ENCODE measurements at regions not wholly inside any gene's neighbourhood (a gene's known extent, or its start where the extent isn't known, plus 50 kb on each side); places are given as distances from the start of the nearest gene placed in this dataset.
"Not testable (repeated sequence)": the region's sequence is repeated elsewhere in the genome, so short reads cannot be mapped to it uniquely, and the experiment has no call there.

DNA sequence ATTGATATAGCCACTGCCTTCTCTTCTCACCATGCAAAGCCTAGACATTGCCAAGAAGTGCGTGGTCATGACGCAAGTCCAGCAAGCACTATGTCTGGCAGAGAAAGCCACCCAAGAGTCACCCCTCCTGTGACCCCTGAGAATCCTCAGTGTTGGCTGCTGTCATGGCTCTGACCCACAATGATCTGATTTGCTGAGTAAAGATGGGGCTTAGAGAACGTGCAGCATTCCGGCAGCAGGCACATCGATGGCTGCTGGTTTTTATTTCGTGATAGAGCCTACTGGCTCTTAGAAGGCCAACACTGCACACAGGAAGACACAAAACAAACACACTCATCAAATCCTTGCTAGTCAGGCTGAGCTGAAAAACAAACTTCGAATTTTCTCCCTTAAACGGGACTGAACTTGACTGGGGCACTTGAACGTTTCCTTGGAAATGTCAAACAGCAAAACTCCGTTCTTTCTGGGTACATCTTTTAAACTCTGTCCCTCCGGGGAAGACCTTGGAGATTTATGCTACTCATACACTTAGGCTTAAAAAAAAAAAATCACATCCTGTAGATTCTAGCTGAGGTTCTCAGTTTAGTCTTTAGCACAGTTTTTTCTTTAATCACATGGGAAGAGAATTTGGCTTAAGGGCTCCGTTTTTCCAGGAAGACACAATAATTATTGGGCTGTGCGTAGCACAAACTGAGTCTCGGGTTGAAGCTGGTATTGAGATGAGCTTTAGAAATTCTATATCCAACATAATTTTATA, 88.2 kb upstream of the BASP1 start:
- 51 to 64% methylated on average over 14 of the region's 14 CpGs for WGBS, 2 donors
- peaks cover 0 to 20% (median 4%) of the 10 kb centered on the region in 9 donors for H3K4me1 ChIP-seq
- no peak for DNase-seq
- H3K27ac ChIP-seq: peak overlapping the region in 1 of 10 donors; percentile 31
- H3K36me3 ChIP-seq: no peaks in the 10 kb centered on the region
- H3K27me3 ChIP-seq: peaks cover 0 to 12% (median 0%) of the 10 kb centered on the region in 7 donors
- H3K4me3 ChIP-seq: no peak overlapping the region
- TF ChIP-seq CTCF (IDR thresholded peaks at IDR 0.05): no peak
- intact Hi-C loops (cut with DNase I): loop anchor here in 2 of 10 donors (5.0 to 10.0 kb wide), 2 partner anchors 192 to 194 kb away; partner anchors contain the start of gene MYO10 (in 2 of the 2)
- peak in 2 of 8 donors; percentile 16 to 22 for ATAC-seq
- no peaks in the 10 kb centered on the region for H3K9me3 ChIP-seq

DNA sequence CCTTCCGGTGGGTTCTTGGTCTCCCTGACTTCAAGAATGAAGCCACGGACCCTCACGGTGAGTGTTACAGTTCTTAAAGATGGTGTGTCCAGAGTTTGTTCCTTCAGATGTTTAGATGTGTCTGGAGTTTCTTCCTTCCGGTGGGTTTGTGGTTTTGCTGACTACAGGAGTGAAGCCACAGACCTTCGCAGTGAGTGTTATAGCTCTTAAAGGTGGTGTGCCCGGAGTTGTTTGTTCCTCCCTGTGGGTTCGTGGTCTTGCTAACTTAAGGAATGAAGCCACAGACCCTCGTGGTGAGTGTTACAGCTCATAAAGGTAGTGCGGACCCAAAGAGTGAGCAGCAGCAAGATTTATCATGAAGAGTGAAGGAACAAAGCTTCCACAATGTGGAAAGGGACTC, 87.1 kb upstream of the BASP1 start:
- peaks cover 0 to 20% (median 0%) of the 10 kb centered on the region in 9 donors for H3K4me1 ChIP-seq
- not testable (repeated sequence) for H3K36me3 ChIP-seq, H3K27ac ChIP-seq, DNase-seq, ATAC-seq, H3K9me3 ChIP-seq, H3K4me3 ChIP-seq
- intact Hi-C loops (cut with DNase I): loop anchor here (5.0 to 10.0 kb wide), 10 partner anchors 53 to 646 kb away; partner anchors contain the start of gene MYO10 (in 4 of the 10)
- H3K27me3 ChIP-seq: peaks cover 0 to 12% (median 0%) of the 10 kb centered on the region in 7 donors
- 84 to 87% methylated on average over 9 of the region's 9 CpGs for WGBS, 2 donors

DNA sequence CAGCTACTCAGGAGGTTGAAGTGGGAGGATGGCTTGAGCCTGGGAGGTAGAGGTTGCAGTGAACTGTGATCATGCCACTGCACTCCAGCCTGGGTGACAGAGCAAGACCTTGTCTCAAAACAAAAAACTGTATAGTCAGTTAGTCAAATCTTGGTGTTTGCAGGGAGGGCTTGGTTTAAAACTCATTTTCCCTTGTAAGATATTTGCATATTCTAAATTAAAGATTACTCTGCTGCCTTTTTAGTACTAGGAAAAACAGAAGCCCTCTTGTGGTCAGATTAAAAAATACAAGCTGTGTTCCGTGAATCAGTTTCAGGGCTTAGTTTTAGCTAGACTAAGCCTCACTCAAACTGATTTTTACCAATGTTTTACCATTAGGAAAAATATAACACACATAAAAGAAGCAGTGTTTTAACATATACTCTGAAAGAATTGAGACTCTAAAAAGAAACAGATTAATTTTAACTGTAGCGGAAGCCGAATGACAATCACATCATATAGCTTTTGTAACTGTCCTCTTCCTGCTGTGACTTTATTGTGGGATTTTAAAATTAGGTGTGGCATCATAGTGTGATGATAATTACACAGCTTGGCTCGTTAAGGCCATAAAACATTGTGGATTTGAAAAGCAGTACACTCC, 84.9 kb upstream of the BASP1 start:
- H3K36me3 ChIP-seq: no peaks in the 10 kb centered on the region
- WGBS, 2 donors: 41 to 51% methylated on average over 4 of the region's 4 CpGs

GRCh38 chr5:17135050-17135449, 82.4 kb upstream of the BASP1 start:
- DNase-seq: no peak
- intact Hi-C loops (cut with DNase I): loop anchor here in 4 of 10 donors (10.0 kb wide), 4 partner anchors 130 to 650 kb away; partner anchors contain the start of gene MYO10 (in 2 of the 4)
- TF ChIP-seq CTCF (IDR thresholded peaks at IDR 0.05): no peak
- Histone ChIP-seq H3K27me3 (no peaks in the 10 kb centered on the region), H3K27ac (no peak overlapping the region), H3K9me3 (no peaks in the 10 kb centered on the region), H3K36me3 (no peaks in the 10 kb centered on the region), H3K4me3 (no peak overlapping the region), H3K4me1 (peaks cover 0 to 16% (median 0%) of the 10 kb centered on the region in 9 donors)
- ATAC-seq: no peak
- WGBS, 2 donors: 95% methylated on average over 3 of the region's 3 CpGs

More for the DNA sequence above, 84.9 kb upstream of the BASP1 start:
- peak; percentile 56 to 80 (median 73) for TF ChIP-seq CTCF (IDR thresholded peaks at IDR 0.05)
- Histone ChIP-seq H3K4me3 (no peak overlapping the region), H3K9me3 (no peaks in the 10 kb centered on the region), H3K27ac (no peak overlapping the region), H3K27me3 (peaks cover 0 to 12% (median 0%) of the 10 kb centered on the region in 7 donors), H3K4me1 (peaks cover 0 to 20% (median 0%) of the 10 kb centered on the region in 9 donors)
- intact Hi-C loops (cut with DNase I): loop anchor here (1.0 to 10.0 kb wide), 13 partner anchors 55 to 648 kb away; partner anchors contain the start of gene MYO10 (in 4 of the 10)
- no peak for ATAC-seq
- no peak for DNase-seq

Data from heart right ventricle (tissue), 16 donors.